Epithelial cell of prostate (primary cell): ENCODE measurements at regions not wholly inside any gene's neighbourhood (a gene's known extent, or its start where the extent isn't known, plus 50 kb on each side); places are given as distances from the start of the nearest gene placed in this dataset.

ENCODE experiments used
- DNase-seq: peaks from one replicate; pipeline ENCODE4 v3.0.0-alpha.2; 2011; ENCODE audit warnings: low read depth, low spot score
- H3K27ac ChIP-seq: fragments of 450-650 bp; 2 replicates; pipeline ENCODE4 v1.5.1; 2017; ENCODE audit warnings: mild to moderate bottlenecking

DNA sequence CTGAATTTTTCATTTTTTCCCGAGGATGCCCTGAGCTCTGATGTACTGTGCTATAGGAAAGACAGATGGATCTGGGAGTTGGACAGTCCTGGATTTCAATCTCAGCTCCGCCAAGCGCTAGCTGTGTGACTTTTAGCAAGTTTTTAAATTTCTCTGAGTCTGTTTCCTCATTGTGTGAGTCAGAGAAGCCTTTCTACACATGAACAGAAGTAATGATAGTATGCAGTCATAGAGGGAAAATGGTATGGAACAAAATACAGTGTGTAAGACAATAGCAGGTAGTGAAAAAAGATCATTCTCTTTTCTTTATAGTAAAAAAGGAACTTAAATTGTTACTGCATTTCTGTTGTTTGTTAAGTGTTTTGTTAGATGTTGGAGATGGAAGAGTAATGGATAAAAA lies 52.4 kb upstream of the PPM1B start:
- H3K27ac ChIP-seq = no peak overlapping the region
- DNase-seq = no peak

DNA sequence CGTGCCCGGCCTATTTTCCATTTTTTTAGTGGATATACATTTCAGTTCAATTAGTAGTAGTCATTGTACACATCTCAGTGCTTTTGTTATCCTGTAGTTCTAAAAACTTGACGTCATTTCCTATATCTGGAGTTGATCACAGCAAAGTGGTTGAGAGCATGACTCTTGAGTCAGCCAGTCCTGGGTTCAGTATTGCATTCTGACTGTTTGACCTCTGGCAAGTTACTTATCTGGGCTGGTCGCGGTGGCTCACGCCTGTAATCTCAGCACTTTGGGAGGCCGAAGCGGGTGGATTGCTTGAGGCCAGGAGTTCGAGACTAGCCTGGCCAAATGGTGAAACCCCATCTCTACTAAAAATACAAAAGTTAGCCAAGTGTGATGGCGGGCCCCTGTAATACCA lies 50.4 kb upstream of the PPM1B start:
- no peak for DNase-seq

More for the DNA sequence above, 50.4 kb upstream of the PPM1B start:
- no peak overlapping the region for H3K27ac ChIP-seq
